Liver (tissue), 3 donors: ENCODE measurements at regions not wholly inside any gene's neighbourhood (a gene's known extent, or its start where the extent isn't known, plus 50 kb on each side); places are given as distances from the start of the nearest gene placed in this dataset.

Experiments
- EGR1 ChIP-seq, 2 donors: IDR thresholded peaks; 2 replicates each; pipeline ENCODE4 v1.6.1; 2016 to 2018; ENCODE audit warnings: antibody characterized with exemption in 2 of 2, low read depth in 2 of 2
- JUND ChIP-seq, 2 donors: IDR thresholded peaks; 2 replicates each; pipeline ENCODE4 v1.6.1; 2016; ENCODE audit warnings: antibody characterized with exemption in 2 of 2
- NR2F2 ChIP-seq: IDR thresholded peaks from 2 replicates; pipeline ENCODE4 v1.6.1; 2016; ENCODE audit warnings: antibody characterized with exemption
- RXRA ChIP-seq, 2 donors: IDR thresholded peaks; 2 replicates each; pipeline ENCODE4 v1.6.1; 2017 to 2018; ENCODE audit warnings: antibody characterized with exemption in 2 of 2, mild to moderate bottlenecking in 1 of 2
- SP1 ChIP-seq: IDR thresholded peaks from 2 replicates; pipeline ENCODE4 v1.6.1; 2018; ENCODE audit warnings: antibody characterized with exemption, mild to moderate bottlenecking
- TAF1 ChIP-seq: conservative IDR thresholded peaks from 2 replicates; pipeline ENCODE4 v1.6.1; 2016; ENCODE audit warnings: antibody characterized with exemption, mild to moderate bottlenecking
- YY1 ChIP-seq: IDR thresholded peaks from 2 replicates; pipeline ENCODE4 v1.6.1; 2016; ENCODE audit warnings: antibody characterized with exemption, mild to moderate bottlenecking
- TF ChIP-seq, protein P1 (sequence below): fragments of 150-350 bp; IDR thresholded peaks from 2 replicates; pipeline ENCODE4 v1.5.1; 2017; ENCODE audit warnings: improper control_type of control experiment, low read depth, low read length; ENCODE audit not compliant: missing input control
- TF ChIP-seq, protein P2 (sequence below): IDR thresholded peaks from 2 replicates; pipeline ENCODE4 v1.6.1; 2016; ENCODE audit warnings: antibody characterized with exemption
- donor health status: healthy.
- donor health status: healthy.

DNA sequence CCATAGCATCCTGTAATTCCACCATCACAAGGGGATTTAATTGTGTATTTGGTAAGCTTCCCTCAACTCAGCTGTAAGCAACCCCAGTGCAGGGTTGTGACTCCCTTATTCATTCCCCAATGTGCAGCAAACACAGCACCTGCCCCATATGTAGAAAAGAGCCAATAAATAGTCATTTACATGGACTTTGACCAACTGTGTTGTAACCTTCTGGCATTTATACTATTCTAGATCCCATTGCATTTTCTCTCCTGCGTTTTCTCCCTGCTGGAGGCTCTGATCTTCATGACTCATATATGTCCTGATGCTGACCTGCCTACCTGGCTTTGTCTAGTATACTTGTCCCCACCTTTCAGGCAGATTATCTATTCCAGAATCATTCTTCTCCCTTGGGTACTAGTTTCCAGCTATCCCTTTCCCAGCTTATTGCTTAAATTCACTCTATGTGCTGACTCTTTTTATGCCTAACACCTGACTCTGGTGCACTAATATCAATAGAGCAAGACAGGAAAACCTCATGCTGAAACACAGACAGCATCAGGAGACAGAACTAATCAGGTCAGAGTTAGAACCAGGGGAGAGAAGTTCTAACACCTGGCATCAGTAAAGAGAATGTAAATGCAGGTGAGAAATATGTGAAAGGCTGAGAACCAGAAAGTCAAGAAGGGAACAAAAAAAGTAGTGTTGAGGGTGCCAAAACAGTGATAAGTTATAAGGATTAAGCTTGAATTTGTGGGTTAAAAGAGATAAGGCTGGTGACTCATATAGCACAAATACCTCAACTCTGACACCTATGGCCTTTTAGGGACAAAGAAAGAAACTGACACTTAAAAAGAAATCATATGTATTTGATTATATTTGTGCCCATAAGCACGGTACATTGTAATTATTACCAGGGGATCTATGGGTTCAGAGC, 402.7 kb downstream of the IPMK start:
- no peak for TF ChIP-seq NR2F2
- TF ChIP-seq SP1 = peak; percentile 88
- TF ChIP-seq, protein P1, sequence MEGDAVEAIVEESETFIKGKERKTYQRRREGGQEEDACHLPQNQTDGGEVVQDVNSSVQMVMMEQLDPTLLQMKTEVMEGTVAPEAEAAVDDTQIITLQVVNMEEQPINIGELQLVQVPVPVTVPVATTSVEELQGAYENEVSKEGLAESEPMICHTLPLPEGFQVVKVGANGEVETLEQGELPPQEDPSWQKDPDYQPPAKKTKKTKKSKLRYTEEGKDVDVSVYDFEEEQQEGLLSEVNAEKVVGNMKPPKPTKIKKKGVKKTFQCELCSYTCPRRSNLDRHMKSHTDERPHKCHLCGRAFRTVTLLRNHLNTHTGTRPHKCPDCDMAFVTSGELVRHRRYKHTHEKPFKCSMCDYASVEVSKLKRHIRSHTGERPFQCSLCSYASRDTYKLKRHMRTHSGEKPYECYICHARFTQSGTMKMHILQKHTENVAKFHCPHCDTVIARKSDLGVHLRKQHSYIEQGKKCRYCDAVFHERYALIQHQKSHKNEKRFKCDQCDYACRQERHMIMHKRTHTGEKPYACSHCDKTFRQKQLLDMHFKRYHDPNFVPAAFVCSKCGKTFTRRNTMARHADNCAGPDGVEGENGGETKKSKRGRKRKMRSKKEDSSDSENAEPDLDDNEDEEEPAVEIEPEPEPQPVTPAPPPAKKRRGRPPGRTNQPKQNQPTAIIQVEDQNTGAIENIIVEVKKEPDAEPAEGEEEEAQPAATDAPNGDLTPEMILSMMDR = no peak
- peak; percentile 74 for TF ChIP-seq YY1
- TF ChIP-seq RXRA (IDR thresholded peaks at IDR 0.05) = peak; percentile 66 to 81
- no peak for TF ChIP-seq EGR1 (IDR thresholded peaks at IDR 0.05; ENCODE audit: low read depth in 2 of 2)
- TF ChIP-seq TAF1 = no peak
- TF ChIP-seq, protein P2, sequence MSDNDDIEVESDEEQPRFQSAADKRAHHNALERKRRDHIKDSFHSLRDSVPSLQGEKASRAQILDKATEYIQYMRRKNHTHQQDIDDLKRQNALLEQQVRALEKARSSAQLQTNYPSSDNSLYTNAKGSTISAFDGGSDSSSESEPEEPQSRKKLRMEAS = peak; percentile 77
- peak; percentile 96 to 99 for TF ChIP-seq JUND (IDR thresholded peaks at IDR 0.05)
